ENCODE measurements at regions not wholly inside any gene's neighbourhood (a gene's known extent, or its start where the extent isn't known, plus 50 kb on each side); places are given as distances from the start of the nearest gene placed in this dataset.

DNA sequence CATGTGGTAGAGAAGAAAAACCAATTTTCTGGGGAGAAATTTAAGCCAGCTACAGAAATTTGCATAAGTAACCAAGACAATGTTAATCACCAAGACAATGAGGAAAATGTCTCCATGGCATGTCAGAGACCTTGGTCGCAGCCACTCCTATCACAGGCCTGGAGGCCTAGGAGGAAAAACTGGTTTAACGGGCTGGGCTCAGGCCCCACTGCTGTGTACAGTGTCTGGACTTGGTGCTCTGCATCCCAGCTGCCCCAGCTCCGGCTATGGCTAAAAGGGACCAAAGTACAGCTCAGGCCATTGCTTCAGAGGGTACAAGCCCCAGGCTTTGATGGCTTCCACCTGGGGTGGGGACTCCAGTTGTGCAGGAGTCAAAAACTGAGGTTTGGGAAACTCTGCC lies 1075.1 kb upstream of the CDH18 start:
- Histone ChIP-seq H3K36me3 (no peaks in the 10 kb centered on the region), H3K4me1 (no peaks in the 10 kb centered on the region), H3K27ac (no peak overlapping the region), H3K9me3 (no peaks in the 10 kb centered on the region), H3K4me3 (no peak overlapping the region), H3K27me3 (no peaks in the 10 kb centered on the region)
- DNase-seq: no peak
- intact Hi-C loops (cut with DNase I; ENCODE audit: low total_unique reads): no loop called here
- TF ChIP-seq, protein P1, sequence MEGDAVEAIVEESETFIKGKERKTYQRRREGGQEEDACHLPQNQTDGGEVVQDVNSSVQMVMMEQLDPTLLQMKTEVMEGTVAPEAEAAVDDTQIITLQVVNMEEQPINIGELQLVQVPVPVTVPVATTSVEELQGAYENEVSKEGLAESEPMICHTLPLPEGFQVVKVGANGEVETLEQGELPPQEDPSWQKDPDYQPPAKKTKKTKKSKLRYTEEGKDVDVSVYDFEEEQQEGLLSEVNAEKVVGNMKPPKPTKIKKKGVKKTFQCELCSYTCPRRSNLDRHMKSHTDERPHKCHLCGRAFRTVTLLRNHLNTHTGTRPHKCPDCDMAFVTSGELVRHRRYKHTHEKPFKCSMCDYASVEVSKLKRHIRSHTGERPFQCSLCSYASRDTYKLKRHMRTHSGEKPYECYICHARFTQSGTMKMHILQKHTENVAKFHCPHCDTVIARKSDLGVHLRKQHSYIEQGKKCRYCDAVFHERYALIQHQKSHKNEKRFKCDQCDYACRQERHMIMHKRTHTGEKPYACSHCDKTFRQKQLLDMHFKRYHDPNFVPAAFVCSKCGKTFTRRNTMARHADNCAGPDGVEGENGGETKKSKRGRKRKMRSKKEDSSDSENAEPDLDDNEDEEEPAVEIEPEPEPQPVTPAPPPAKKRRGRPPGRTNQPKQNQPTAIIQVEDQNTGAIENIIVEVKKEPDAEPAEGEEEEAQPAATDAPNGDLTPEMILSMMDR (IDR thresholded peaks at IDR 0.05): no peak

DNA sequence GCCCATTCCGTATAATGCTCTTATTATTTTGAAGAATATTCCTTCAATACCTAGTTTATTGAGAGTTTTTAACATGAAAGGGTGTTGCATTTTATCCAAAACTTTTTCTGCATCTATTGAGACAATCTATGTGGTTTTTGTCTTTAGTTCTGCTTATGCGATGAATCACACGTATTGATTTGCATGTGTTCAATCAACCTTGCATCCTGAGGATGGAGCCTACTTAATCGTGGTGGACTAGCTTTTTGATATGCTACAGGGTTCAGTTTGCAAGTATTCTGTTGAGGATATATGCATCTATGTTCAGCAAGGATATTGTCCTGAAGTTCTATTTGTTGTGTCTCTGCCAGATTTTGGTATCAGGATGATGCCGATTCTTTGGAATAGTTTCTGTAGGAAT lies 1070.3 kb upstream of the CDH18 start:
- H3K36me3 ChIP-seq: no peaks in the 10 kb centered on the region
- no peaks in the 10 kb centered on the region for H3K27me3 ChIP-seq
- no peak for DNase-seq
- no peak overlapping the region for H3K27ac ChIP-seq
- no peaks in the 10 kb centered on the region for H3K9me3 ChIP-seq
- no peaks in the 10 kb centered on the region for H3K4me1 ChIP-seq
- TF ChIP-seq, protein P1 (IDR thresholded peaks at IDR 0.05): no peak
- no peak overlapping the region for H3K4me3 ChIP-seq
- intact Hi-C loops (cut with DNase I; ENCODE audit: low total_unique reads): no loop called here

DNA sequence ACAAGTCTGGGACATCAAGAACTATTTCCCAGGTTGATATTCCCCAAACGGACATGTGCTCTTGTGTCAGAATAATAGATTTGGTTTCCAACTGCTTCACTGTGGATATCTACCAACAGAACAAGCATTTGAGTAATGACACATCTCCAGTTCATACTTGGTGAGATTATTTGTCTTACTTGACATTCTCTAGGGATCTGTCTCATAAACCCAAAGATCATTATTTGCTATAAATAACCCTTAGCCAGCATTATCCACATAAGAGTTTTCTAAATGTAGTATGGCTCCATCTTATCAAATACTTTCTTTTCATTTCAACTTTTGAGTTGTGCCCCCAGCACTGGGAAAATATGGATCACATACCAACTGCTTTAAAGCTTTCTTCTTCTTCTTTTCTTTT lies 1063.9 kb upstream of the CDH18 start:
- Histone ChIP-seq H3K9me3 (no peaks in the 10 kb centered on the region), H3K4me3 (no peak overlapping the region), H3K36me3 (no peaks in the 10 kb centered on the region), H3K4me1 (no peaks in the 10 kb centered on the region), H3K27me3 (no peaks in the 10 kb centered on the region), H3K27ac (no peak overlapping the region)
- intact Hi-C loops (cut with DNase I; ENCODE audit: low total_unique reads): no loop called here
- TF ChIP-seq, protein P1 (IDR thresholded peaks at IDR 0.05): no peak
- no peak for DNase-seq

DNA sequence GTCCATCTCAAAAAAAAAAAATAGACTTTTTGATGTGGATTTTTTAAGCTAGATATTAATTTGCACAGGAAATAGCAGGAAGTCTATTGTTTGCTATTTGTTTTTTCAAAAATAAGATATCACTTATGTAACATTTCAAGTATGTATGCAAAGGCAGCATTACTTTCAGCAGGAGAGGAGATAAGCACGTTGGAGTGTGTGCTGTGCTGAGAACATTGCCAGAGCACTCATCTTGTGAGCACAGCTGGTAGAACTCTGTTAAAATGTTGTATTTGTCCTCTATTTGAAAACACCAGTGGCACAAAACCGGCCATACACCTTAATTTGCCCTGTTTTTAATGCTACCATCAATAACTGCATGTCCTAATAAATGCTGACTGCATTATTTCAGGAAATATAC lies 1061.9 kb upstream of the CDH18 start:
- Histone ChIP-seq H3K36me3 (no peaks in the 10 kb centered on the region), H3K4me3 (no peak overlapping the region), H3K9me3 (no peaks in the 10 kb centered on the region), H3K4me1 (no peaks in the 10 kb centered on the region), H3K27ac (no peak overlapping the region), H3K27me3 (no peaks in the 10 kb centered on the region)
- TF ChIP-seq, protein P1 (IDR thresholded peaks at IDR 0.05): no peak
- no peak for DNase-seq
- intact Hi-C loops (cut with DNase I; ENCODE audit: low total_unique reads): no loop called here

DNA sequence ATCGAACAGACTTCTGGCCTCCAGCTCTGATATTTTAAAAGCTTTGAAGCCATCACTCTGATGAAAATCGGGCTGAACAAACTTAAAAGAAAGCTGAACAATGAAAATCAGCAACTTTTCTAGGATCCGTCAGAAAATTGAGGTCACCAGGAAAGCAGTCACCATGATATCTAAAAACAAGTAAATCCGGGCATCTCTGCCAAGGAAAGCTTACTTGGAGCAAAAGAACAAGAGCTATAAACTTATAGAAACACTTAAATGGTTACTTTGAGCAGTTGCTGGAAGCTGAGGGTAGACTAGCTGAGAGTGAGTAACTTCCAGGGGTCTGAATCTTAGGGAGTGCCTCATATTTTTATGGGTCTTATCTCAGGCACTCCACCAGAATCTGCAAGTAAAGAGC lies 1043.0 kb upstream of the CDH18 start:
- no peak overlapping the region for H3K4me3 ChIP-seq
- no peaks in the 10 kb centered on the region for H3K9me3 ChIP-seq
- no peaks in the 10 kb centered on the region for H3K36me3 ChIP-seq
- no peaks in the 10 kb centered on the region for H3K27me3 ChIP-seq
- H3K4me1 ChIP-seq: peaks cover 0 to 17% (median 0%) of the 10 kb centered on the region in 4 donors
- no peak overlapping the region for H3K27ac ChIP-seq
- intact Hi-C loops (cut with DNase I; ENCODE audit: low total_unique reads): no loop called here
- TF ChIP-seq, protein P1 (IDR thresholded peaks at IDR 0.05): no peak
- no peak for DNase-seq

DNA sequence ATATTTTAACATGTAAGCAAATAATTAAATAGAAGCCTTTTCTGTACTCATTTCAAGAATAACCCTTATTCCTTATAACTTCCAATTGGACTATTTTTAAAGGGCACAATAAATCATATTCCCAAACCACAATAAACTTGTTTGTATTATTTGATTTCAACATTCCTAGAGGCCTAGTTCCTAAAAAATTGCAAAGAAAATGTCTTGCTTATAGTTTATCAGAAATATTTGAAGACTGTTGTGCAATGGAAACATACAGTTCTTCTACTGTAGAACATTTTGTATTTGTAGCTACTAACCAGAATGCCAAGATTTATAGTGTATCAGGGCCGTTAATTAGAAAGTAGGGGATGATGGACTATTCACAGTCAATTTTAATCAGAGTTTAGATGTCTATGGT lies 1037.0 kb upstream of the CDH18 start:
- no peak overlapping the region for H3K4me3 ChIP-seq
- no peaks in the 10 kb centered on the region for H3K36me3 ChIP-seq
- peak overlapping the region in 1 of 2 donors; percentile 14 for H3K27ac ChIP-seq
- H3K27me3 ChIP-seq: no peaks in the 10 kb centered on the region
- intact Hi-C loops (cut with DNase I; ENCODE audit: low total_unique reads): no loop called here
- H3K4me1 ChIP-seq: peaks cover 0 to 33% (median 8%) of the 10 kb centered on the region in 4 donors
- TF ChIP-seq, protein P1 (IDR thresholded peaks at IDR 0.05): no peak
- DNase-seq: no peak
- no peaks in the 10 kb centered on the region for H3K9me3 ChIP-seq

Data from tibial artery (tissue), 4 donors.